RWPE1 (cell line): ENCODE measurements at regions not wholly inside any gene's neighbourhood (a gene's known extent, or its start where the extent isn't known, plus 50 kb on each side); places are given as distances from the start of the nearest gene placed in this dataset.

Experiments
- CTCF ChIA-PET: fragments of 350-600 bp; sonication (Branson Sonifier 250); formaldehyde crosslinking; extraction: SDS; loops from one replicate; lab custom pipeline; 2021; lab: Yijun Ruan, JAX
- POLR2A ChIA-PET: fragments of 400-600 bp; formaldehyde crosslinking; extraction: SDS; loops from one replicate; lab custom pipeline; 2020; ENCODE audit warnings: antibody characterized with exemption; ENCODE audit not compliant: low non-redundant PET; lab: Yijun Ruan, JAX
- DNase-seq: peaks from one replicate; pipeline ENCODE4 v3.0.0; 2012; ENCODE audit warnings: low spot score
- H3K27ac ChIP-seq: fragments of 450-650 bp; 2 replicates; pipeline ENCODE4 v1.5.1; 2017
- TF ChIP-seq, protein P1 (sequence below): fragments of 450-650 bp; conservative IDR thresholded peaks from 2 replicates; pipeline ENCODE4 v1.5.1; 2017; ENCODE audit warnings: low read depth, mild to moderate bottlenecking

DNA sequence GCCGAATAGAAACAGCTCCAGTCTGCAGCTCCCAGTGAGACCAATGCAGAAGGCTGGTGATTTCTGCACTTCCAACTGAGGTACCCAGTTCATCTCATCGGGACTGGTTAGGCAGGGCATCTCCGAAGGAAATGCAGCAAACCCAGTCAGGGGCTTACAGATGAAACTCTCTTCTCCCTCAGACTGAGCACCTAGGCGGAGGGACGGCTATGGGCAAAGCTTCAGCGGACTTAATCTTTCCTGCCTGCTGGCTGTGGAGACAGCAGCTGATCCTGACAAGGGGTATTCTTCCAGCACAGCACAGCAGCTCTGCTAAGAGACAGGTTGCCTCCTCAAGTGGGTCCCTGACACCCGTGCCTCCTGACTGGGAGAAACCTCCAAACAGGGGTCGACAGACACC, 330.9 kb downstream of the DNAH5 start:
- no peak overlapping the region for H3K27ac ChIP-seq
- TF ChIP-seq, protein P1, sequence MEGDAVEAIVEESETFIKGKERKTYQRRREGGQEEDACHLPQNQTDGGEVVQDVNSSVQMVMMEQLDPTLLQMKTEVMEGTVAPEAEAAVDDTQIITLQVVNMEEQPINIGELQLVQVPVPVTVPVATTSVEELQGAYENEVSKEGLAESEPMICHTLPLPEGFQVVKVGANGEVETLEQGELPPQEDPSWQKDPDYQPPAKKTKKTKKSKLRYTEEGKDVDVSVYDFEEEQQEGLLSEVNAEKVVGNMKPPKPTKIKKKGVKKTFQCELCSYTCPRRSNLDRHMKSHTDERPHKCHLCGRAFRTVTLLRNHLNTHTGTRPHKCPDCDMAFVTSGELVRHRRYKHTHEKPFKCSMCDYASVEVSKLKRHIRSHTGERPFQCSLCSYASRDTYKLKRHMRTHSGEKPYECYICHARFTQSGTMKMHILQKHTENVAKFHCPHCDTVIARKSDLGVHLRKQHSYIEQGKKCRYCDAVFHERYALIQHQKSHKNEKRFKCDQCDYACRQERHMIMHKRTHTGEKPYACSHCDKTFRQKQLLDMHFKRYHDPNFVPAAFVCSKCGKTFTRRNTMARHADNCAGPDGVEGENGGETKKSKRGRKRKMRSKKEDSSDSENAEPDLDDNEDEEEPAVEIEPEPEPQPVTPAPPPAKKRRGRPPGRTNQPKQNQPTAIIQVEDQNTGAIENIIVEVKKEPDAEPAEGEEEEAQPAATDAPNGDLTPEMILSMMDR: no peak
- ChIA-PET CTCF (no interaction called here), POLR2A (no interaction called here)
- no peak for DNase-seq

- CTCF ChIA-PET: no interaction called here
- no peak for DNase-seq
- POLR2A ChIA-PET: no interaction called here
- TF ChIP-seq, protein P1: no peak
- H3K27ac ChIP-seq: no peak overlapping the region
These were observed 332.9 kb downstream of the DNAH5 start for GRCh38 chr5:13611604-13612003.

DNA sequence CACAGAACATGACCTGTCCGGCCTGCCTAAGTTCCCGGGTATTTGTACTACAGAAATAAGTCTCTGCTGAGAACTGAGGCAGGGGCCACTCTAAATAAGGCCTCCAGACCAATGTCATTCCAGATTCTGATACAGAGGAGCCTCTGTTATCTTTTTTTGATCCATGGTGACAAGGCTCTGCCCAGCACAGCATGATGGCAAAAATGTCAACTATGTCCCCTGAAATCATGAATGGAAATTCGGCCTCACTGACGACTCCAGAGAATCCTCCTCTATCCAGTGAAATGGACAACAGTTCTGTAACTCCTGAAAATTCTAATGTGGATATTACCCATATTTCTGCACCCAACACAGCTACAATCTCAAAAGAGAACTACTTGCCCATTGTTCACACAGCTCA, 335.0 kb downstream of the DNAH5 start:
- no peak for DNase-seq
- ChIA-PET POLR2A (no interaction called here), CTCF (no interaction called here)
- TF ChIP-seq, protein P1: no peak
- no peak overlapping the region for H3K27ac ChIP-seq

GRCh38 chr5:13606051-13606450, 338.4 kb downstream of the DNAH5 start:
- H3K27ac ChIP-seq: no peak overlapping the region
- ChIA-PET CTCF (no interaction called here), POLR2A (no interaction called here)
- DNase-seq: peak; percentile 90
- TF ChIP-seq, protein P1: no peak

- TF ChIP-seq, protein P1: no peak
- no peak overlapping the region for H3K27ac ChIP-seq
- DNase-seq: peak; percentile 40
- CTCF ChIA-PET: no interaction called here
- POLR2A ChIA-PET: no interaction called here
These were observed 343.4 kb downstream of the DNAH5 start for GRCh38 chr5:13601112-13601511.

DNA sequence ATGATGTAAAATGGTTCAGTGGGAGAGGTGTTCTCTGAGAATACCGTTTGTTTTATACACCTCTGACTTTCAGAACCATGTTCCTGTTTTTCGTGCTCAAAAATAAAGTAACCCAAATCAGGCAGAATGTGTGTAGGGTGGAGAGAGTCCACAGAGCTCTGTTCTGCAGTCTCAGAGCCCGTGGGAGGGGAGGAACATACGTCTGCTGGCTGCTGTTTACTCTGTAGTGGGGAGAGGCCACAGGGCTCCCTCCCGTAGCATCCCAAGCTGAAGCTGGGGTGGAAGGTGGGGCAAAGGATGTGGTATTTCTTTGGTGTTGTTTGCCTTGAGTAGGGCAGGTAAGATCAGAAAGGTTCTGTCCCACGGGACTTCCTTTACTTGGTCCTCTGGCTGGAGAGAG, 348.5 kb downstream of the DNAH5 start:
- no peak overlapping the region for H3K27ac ChIP-seq
- DNase-seq: no peak
- ChIA-PET CTCF (no interaction called here), POLR2A (no interaction called here)
- TF ChIP-seq, protein P1: no peak

- POLR2A ChIA-PET: no interaction called here
- CTCF ChIA-PET: no interaction called here
- DNase-seq: peak; percentile 83
- TF ChIP-seq, protein P1: no peak
- H3K27ac ChIP-seq: peak overlapping the region; percentile 46; the same call in 1 of the 2 replicates
These were observed 352.9 kb downstream of the DNAH5 start for GRCh38 chr5:13591621-13592020.
